Natural killer cell (primary cell): ENCODE measurements at regions not wholly inside any gene's neighbourhood (a gene's known extent, or its start where the extent isn't known, plus 50 kb on each side); places are given as distances from the start of the nearest gene placed in this dataset.

ENCODE experiments used
- ATAC-seq, 3 donors: fragments of 150-1000 bp in 2 of 3; fragments of 200-7000 bp in 1 of 3; cut with Tn5 transposase; 1 replicate in 1 of 3; 2 replicates in 2 of 3; pipeline ENCODE4 v1.10.0; 2021; ENCODE audit warnings: mild to moderate bottlenecking in 2 of 3, moderate library complexity in 2 of 3
- DNase-seq, 2 donors: peaks; one replicate each; pipeline versions ENCODE4 v3.0.0 to v3.0.0-alpha.2; 2013 to 2021; ENCODE audit warnings: mixed read lengths in 1 of 2
- H3K27ac ChIP-seq: one replicate; pipeline ENCODE4 v1.5.1; 2013; ENCODE audit warnings: mild to moderate bottlenecking, low read length
- H3K27me3 ChIP-seq: one replicate; pipeline ENCODE4 v1.6.1; 2013; ENCODE audit warnings: low read length; ENCODE audit not compliant: control insufficient read depth, insufficient read depth
- H3K36me3 ChIP-seq: one replicate; pipeline ENCODE4 v1.6.1; 2013; ENCODE audit warnings: low read length; ENCODE audit not compliant: control insufficient read depth, insufficient read depth
- H3K4me1 ChIP-seq: one replicate; pipeline ENCODE4 v1.6.1; 2013; ENCODE audit warnings: low read length; ENCODE audit not compliant: control insufficient read depth, insufficient read depth
- H3K4me3 ChIP-seq: one replicate; pipeline ENCODE4 v1.5.1; 2013; ENCODE audit warnings: low read length
- H3K9me3 ChIP-seq: one replicate; pipeline ENCODE4 v1.6.1; 2013; ENCODE audit warnings: low read length; ENCODE audit not compliant: control insufficient read depth, insufficient read depth
- H3K27ac Mint-ChIP-seq, 2 donors: one replicate each; pipeline ENCODE4 v1.8.0; 2022; ENCODE audit warnings: mild to moderate bottlenecking in 2 of 2, mixed read lengths in 2 of 2, moderate library complexity in 1 of 2
- H3K27me3 Mint-ChIP-seq, 2 donors: one replicate each; pipeline ENCODE4 v1.8.0; 2022; ENCODE audit warnings: low read depth in 2 of 2, mixed read lengths in 2 of 2
- H3K36me3 Mint-ChIP-seq: one replicate; pipeline ENCODE4 v1.8.0; 2022; ENCODE audit warnings: mixed read lengths
- H3K4me1 Mint-ChIP-seq, 2 donors: one replicate each; pipeline ENCODE4 v1.8.0; 2022; ENCODE audit warnings: mixed read lengths in 2 of 2
- H3K4me3 Mint-ChIP-seq: one replicate; pipeline ENCODE4 v1.8.0; 2022; ENCODE audit warnings: mild to moderate bottlenecking, moderate library complexity, mixed read lengths
- H3K9me3 Mint-ChIP-seq, 2 donors: one replicate each; pipeline ENCODE4 v1.8.0; 2022; ENCODE audit warnings: mixed read lengths in 2 of 2
- CTCF ChIP-seq: fragments of 200-600 bp; IDR thresholded peaks from one replicate; pipeline ENCODE4 v1.8.0; 2022; ENCODE audit warnings: antibody characterized with exemption
- WGBS: methylation state at CpG from one replicate; pipeline ENCODE4 v1.1.7; 2013; ENCODE audit warnings: missing lambda C conversion rate; ENCODE audit not compliant: insufficient coverage; 5-methylcytosine and 5-hydroxymethylcytosine counted together
- intact Hi-C: fragments of 100-400 bp; cut with micrococcal nuclease; formaldehyde crosslinking; loops from one replicate; pipeline ENCODE4 v1.14.2; 2022

- H3K9me3 ChIP-seq: no peaks in the 10 kb centered on the region
- no peaks in the 10 kb centered on the region for H3K27me3 ChIP-seq
- WGBS: 86% methylated on average over 1 of the region's 1 CpG
- Mint-ChIP-seq H3K4me1 (peaks cover 10 to 12% of the 10 kb centered on the region in 2 donors), H3K9me3 (no peaks in the 10 kb centered on the region), H3K27me3 (peaks cover 0 to 7% of the 10 kb centered on the region in 2 donors), H3K27ac (no peak overlapping the region), H3K4me3 (no peak overlapping the region), H3K36me3 (no peaks in the 10 kb centered on the region)
- H3K27ac ChIP-seq: no peak overlapping the region
- no peak for DNase-seq
- H3K4me1 ChIP-seq: no peaks in the 10 kb centered on the region
- H3K4me3 ChIP-seq: no peak overlapping the region
- TF ChIP-seq CTCF: no peak
- intact Hi-C loops: no loop called here
- no peak for ATAC-seq
- H3K36me3 ChIP-seq: no peaks in the 10 kb centered on the region
Measured at GRCh38 chr4:155512046-155512445, 135.3 kb upstream of the MAP9 start.

DNA sequence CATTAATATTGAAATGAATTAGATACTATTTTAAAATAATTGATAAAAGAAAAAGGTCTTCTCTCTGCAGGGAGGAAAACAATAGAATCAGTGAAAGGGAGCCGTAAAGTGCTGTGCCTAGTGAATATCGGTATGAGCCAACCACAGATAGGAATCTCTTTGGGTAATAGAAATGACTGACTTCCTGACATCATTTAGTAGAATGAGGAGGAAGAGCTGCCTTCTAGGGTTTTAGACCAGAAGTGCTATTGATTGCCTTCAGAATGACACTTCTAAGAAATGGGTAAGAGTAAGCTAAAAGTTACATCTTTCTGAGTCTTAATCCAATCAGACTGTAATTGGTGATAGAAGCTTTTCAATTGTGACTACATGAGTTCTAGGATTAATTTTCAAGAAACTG lies 134.0 kb upstream of the MAP9 start:
- Mint-ChIP-seq H3K9me3 (no peaks in the 10 kb centered on the region), H3K27ac (no peak overlapping the region), H3K27me3 (peaks cover 1 to 7% of the 10 kb centered on the region in 2 donors), H3K4me1 (peaks cover 9 to 12% of the 10 kb centered on the region in 2 donors), H3K4me3 (no peak overlapping the region), H3K36me3 (no peaks in the 10 kb centered on the region)
- Histone ChIP-seq H3K9me3 (no peaks in the 10 kb centered on the region), H3K36me3 (no peaks in the 10 kb centered on the region), H3K27me3 (no peaks in the 10 kb centered on the region), H3K27ac (no peak overlapping the region), H3K4me1 (no peaks in the 10 kb centered on the region), H3K4me3 (no peak overlapping the region)
- WGBS: 10% methylated on average over 2 of the region's 2 CpGs
- ATAC-seq (no peak), DNase-seq (no peak)
- TF ChIP-seq CTCF: no peak
- intact Hi-C loops: no loop called here

GRCh38 chr4:155509555-155509954 lies 132.8 kb upstream of the MAP9 start:
- intact Hi-C loops: no loop called here
- H3K9me3 ChIP-seq: no peaks in the 10 kb centered on the region
- ATAC-seq (no peak), DNase-seq (no peak)
- H3K4me1 ChIP-seq: no peaks in the 10 kb centered on the region
- Mint-ChIP-seq H3K9me3 (no peaks in the 10 kb centered on the region), H3K36me3 (no peaks in the 10 kb centered on the region), H3K4me1 (no peaks in the 10 kb centered on the region), H3K27me3 (peaks cover 4 to 7% of the 10 kb centered on the region in 2 donors), H3K4me3 (no peak overlapping the region), H3K27ac (no peak overlapping the region)
- no peak for TF ChIP-seq CTCF
- H3K27me3 ChIP-seq: no peaks in the 10 kb centered on the region
- H3K27ac ChIP-seq: no peak overlapping the region
- H3K36me3 ChIP-seq: no peaks in the 10 kb centered on the region
- no peak overlapping the region for H3K4me3 ChIP-seq

DNA sequence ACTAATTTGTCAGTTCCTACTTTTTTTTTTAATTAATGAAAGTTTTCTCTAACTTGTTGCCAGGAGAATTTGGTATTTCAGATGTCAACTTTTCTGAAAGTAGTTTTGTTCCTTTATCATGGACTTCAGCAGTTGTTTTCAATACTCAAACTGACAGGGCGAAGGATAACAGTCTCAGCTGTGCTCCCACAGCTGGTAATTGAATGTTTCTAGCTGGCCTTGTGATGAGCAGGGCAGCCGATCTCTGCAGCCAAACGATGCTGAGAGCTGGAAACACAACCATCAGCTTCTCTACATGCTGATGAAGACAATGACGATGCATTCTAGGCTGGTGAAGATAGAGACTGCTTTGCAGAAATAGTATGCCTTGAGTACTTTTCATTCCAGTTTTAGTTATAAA lies 130.0 kb upstream of the MAP9 start:
- no peaks in the 10 kb centered on the region for H3K9me3 ChIP-seq
- H3K36me3 Mint-ChIP-seq: no peaks in the 10 kb centered on the region
- ATAC-seq (no peak), DNase-seq (no peak)
- no peak overlapping the region for H3K27ac Mint-ChIP-seq
- 82% methylated on average over 4 of the region's 4 CpGs for WGBS
- H3K4me3 ChIP-seq: no peak overlapping the region
- H3K27me3 ChIP-seq: no peaks in the 10 kb centered on the region
- intact Hi-C loops: no loop called here
- peaks cover 4 to 7% of the 10 kb centered on the region in 2 donors for H3K27me3 Mint-ChIP-seq
- no peaks in the 10 kb centered on the region for H3K4me1 Mint-ChIP-seq
- H3K36me3 ChIP-seq: no peaks in the 10 kb centered on the region
- H3K4me1 ChIP-seq: no peaks in the 10 kb centered on the region
- H3K27ac ChIP-seq: no peak overlapping the region
- no peak for TF ChIP-seq CTCF
- no peaks in the 10 kb centered on the region for H3K9me3 Mint-ChIP-seq
- H3K4me3 Mint-ChIP-seq: no peak overlapping the region
